HepG2 (cell line): ENCODE measurements at regions not wholly inside any gene's neighbourhood (a gene's known extent, or its start where the extent isn't known, plus 50 kb on each side); places are given as distances from the start of the nearest gene placed in this dataset.
"Not testable (repeated sequence)": the region's sequence is repeated elsewhere in the genome, so short reads cannot be mapped to it uniquely, and the experiment has no call there.

Experiments
- EZH2 ChIP-seq: conservative IDR thresholded peaks from 2 replicates; pipeline ENCODE4 v1.6.1; 2012; ENCODE audit warnings: mild to moderate bottlenecking, low read depth, low read length, moderate library complexity
- SMC3 ChIP-seq: IDR thresholded peaks from 2 replicates; pipeline ENCODE4 v1.6.1; 2011; ENCODE audit warnings: low read length, improper control_type of control experiment
- ZBTB34 ChIP-seq: sonication (generic); formaldehyde crosslinking; IDR thresholded peaks from 2 replicates; pipeline ENCODE4 v1.8.0; 2022; ENCODE audit warnings: mild to moderate bottlenecking, missing genetic modification reagents
- ZNF441 ChIP-seq: sonication (generic); formaldehyde crosslinking; IDR thresholded peaks from 2 replicates; pipeline ENCODE4 v1.7.0; 2021; ENCODE audit warnings: missing genetic modification reagents, borderline replicate concordance
- ZNF570 ChIP-seq: sonication (generic); formaldehyde crosslinking; IDR thresholded peaks from 2 replicates; pipeline ENCODE4 v1.4.0; 2020; ENCODE audit warnings: mild to moderate bottlenecking, missing genetic modification reagents, borderline replicate concordance

DNA sequence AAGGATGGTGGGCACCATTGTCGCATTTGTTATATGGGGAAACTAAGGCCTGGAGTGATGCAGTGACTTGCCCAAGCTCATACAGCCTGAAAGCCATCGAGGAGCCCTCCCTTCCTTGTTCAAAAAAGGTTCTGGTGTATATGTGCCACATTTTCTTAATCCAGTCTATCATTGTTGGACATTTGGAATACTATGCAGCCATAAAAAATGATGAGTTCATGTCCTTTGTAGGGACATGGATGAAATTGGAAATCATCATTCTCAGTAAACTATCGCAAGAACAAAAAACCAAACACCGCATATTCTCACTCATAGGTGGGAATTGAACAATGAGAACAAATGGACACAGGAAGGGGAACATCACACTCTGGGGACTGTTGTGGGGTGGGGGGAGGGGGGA is 191.4 kb downstream of the MN1 start:
- TF ChIP-seq EZH2, ZNF570, ZBTB34, ZNF441, SMC3: not testable (repeated sequence)
